ENCODE measurements at regions not wholly inside any gene's neighbourhood (a gene's known extent, or its start where the extent isn't known, plus 50 kb on each side); places are given as distances from the start of the nearest gene placed in this dataset.
"Not testable (repeated sequence)": the region's sequence is repeated elsewhere in the genome, so short reads cannot be mapped to it uniquely, and the experiment has no call there.

GRCh38 chrX:19237901-19238300, 105.8 kb upstream of the PDHA1 start:
- no peak for TF ChIP-seq CTCF (IDR thresholded peaks at IDR 0.05)
- H3K27me3 ChIP-seq, result no peaks in the 10 kb centered on the region
- H3K36me3 ChIP-seq, result no peaks in the 10 kb centered on the region
- no peak for DNase-seq (ENCODE audit: low spot score)
- no peak overlapping the region for H3K27ac ChIP-seq
- H3K4me1 ChIP-seq, result no peaks in the 10 kb centered on the region
- H3K4me3 ChIP-seq, result no peak overlapping the region
- no peaks in the 10 kb centered on the region for H3K9me3 ChIP-seq

- no peak for TF ChIP-seq CTCF (IDR thresholded peaks at IDR 0.05)
- H3K36me3 ChIP-seq, result no peaks in the 10 kb centered on the region
- H3K27ac ChIP-seq, result no peak overlapping the region
These were observed 100.3 kb upstream of the PDHA1 start for GRCh38 chrX:19243431-19243830.

DNA sequence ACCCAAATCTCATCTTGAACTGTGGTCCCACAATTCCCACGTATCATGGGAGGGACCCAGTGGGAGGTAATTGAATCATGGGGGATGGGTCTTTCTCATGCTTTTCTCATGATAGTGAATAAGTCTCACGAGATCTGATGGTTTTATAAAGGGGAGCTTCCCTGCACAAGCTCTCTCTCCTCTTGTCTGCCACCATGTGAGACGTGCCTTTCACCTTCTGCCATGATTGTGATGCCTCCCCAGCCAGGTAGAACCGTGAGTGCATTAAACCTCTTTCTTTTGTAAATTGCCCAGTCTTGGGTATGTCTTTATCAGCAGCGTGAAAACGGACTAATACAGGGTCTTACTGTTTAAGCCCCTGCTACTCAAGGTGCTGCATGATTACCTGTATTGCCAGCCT, 98.8 kb upstream of the PDHA1 start:
- H3K27ac ChIP-seq; H3K36me3 ChIP-seq; DNase-seq (ENCODE audit: low spot score); H3K4me3 ChIP-seq; H3K4me1 ChIP-seq; H3K27me3 ChIP-seq; H3K9me3 ChIP-seq: not testable (repeated sequence)

More at GRCh38 chrX:19243431-19243830, 100.3 kb upstream of the PDHA1 start:
- H3K4me3 ChIP-seq, result no peak overlapping the region
- H3K27me3 ChIP-seq, result no peaks in the 10 kb centered on the region
- no peaks in the 10 kb centered on the region for H3K4me1 ChIP-seq
- no peak for DNase-seq (ENCODE audit: low spot score)
- H3K9me3 ChIP-seq, result no peaks in the 10 kb centered on the region

- TF ChIP-seq CTCF (IDR thresholded peaks at IDR 0.05), result no peak
- no peaks in the 10 kb centered on the region for H3K4me1 ChIP-seq
These were observed 97.9 kb upstream of the PDHA1 start for GRCh38 chrX:19245711-19246269.

DNA sequence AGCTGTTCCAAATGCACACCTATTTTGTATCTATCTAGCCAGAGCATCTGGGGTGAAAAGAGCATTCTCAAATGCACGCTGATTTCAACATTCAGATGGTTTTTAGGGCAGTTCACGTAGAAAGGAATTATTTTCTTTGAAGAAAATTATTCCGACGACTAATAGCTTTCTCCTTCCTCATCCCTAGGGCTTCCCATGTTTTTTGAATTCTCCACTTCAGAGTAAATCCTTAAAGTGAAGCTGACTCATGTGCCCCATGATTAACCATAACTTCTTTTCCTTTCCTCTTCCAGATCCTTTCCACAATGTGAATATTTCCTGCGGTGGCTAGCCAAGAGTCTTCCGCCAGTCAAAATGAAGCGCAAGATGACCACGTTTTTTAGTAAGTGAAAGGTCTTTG, 86.7 kb upstream of the PDHA1 start:
- Histone ChIP-seq H3K4me3 (no peak overlapping the region), H3K4me1 (no peaks in the 10 kb centered on the region), H3K27me3 (no peaks in the 10 kb centered on the region), H3K9me3 (peaks cover 0 to 10% of the 10 kb centered on the region in 2 donors), H3K36me3 (no peaks in the 10 kb centered on the region), H3K27ac (no peak overlapping the region)
- no peak for TF ChIP-seq CTCF (IDR thresholded peaks at IDR 0.05)
- no peak for DNase-seq (ENCODE audit: low spot score)

More at GRCh38 chrX:19245711-19246269, 97.9 kb upstream of the PDHA1 start:
- Histone ChIP-seq H3K27me3 (no peaks in the 10 kb centered on the region), H3K4me3 (no peak overlapping the region), H3K36me3 (no peaks in the 10 kb centered on the region), H3K9me3 (no peaks in the 10 kb centered on the region), H3K27ac (no peak overlapping the region)
- DNase-seq (ENCODE audit: low spot score), result no peak

- not testable (repeated sequence) for H3K27ac ChIP-seq; H3K4me1 ChIP-seq; H3K36me3 ChIP-seq; H3K4me3 ChIP-seq; H3K27me3 ChIP-seq; H3K9me3 ChIP-seq; DNase-seq (ENCODE audit: low spot score)
These were observed 82.7 kb upstream of the PDHA1 start for GRCh38 chrX:19261026-19261425.

- H3K27ac ChIP-seq, result no peak overlapping the region
- TF ChIP-seq CTCF (IDR thresholded peaks at IDR 0.05), result no peak
- no peaks in the 10 kb centered on the region for H3K27me3 ChIP-seq
- no peak overlapping the region for H3K4me3 ChIP-seq
- H3K9me3 ChIP-seq, result no peaks in the 10 kb centered on the region
- no peaks in the 10 kb centered on the region for H3K4me1 ChIP-seq
- no peaks in the 10 kb centered on the region for H3K36me3 ChIP-seq
- DNase-seq (ENCODE audit: low spot score), result no peak
These were observed 73.0 kb upstream of the PDHA1 start for GRCh38 chrX:19270727-19271126.

All from right atrium auricular region (tissue), 2 donors.